Esophagus squamous epithelium (tissue), 4 donors: ENCODE measurements at regions not wholly inside any gene's neighbourhood (a gene's known extent, or its start where the extent isn't known, plus 50 kb on each side); places are given as distances from the start of the nearest gene placed in this dataset.

Source experiments
- POLR2A ChIP-seq, 4 donors: fragments of 450-650 bp; IDR thresholded peaks; one replicate each; pipeline ENCODE4 v1.6.1; 2017; ENCODE audit warnings: antibody characterized with exemption in 4 of 4, mild to moderate bottlenecking in 4 of 4, moderate library complexity in 3 of 4
- TF ChIP-seq, protein P1 (sequence below), 6 experiments: fragments of 450-650 bp in 4 of 6; fragments of 200-600 bp in 2 of 6; sonication (generic) in 2 of 6; IDR thresholded peaks; one replicate each; pipeline ENCODE4 v1.5.1; 2016 to 2019; ENCODE audit warnings: antibody characterized with exemption in 6 of 6, mild to moderate bottlenecking in 4 of 6, moderate library complexity in 4 of 6

DNA sequence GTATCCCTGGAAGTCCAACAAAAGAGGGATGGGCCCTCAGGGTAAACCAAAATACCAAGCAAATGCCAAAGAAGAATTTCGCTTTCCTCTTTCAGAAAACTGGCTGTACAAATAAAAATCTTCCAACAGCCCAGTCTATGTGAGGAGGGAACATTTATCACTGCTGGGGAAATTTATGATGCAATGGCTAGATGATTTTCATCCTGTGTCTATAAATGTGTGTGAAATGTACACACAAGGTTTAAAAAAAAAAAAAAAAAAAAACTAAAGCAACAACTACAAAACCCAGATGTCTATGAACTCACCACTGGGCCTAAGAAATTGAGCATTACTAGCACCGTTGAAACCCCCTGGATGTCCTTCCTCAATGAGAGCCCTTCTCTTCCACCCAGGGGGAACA lies 68.7 kb upstream of the SLC4A11 start:
- TF ChIP-seq, protein P1, sequence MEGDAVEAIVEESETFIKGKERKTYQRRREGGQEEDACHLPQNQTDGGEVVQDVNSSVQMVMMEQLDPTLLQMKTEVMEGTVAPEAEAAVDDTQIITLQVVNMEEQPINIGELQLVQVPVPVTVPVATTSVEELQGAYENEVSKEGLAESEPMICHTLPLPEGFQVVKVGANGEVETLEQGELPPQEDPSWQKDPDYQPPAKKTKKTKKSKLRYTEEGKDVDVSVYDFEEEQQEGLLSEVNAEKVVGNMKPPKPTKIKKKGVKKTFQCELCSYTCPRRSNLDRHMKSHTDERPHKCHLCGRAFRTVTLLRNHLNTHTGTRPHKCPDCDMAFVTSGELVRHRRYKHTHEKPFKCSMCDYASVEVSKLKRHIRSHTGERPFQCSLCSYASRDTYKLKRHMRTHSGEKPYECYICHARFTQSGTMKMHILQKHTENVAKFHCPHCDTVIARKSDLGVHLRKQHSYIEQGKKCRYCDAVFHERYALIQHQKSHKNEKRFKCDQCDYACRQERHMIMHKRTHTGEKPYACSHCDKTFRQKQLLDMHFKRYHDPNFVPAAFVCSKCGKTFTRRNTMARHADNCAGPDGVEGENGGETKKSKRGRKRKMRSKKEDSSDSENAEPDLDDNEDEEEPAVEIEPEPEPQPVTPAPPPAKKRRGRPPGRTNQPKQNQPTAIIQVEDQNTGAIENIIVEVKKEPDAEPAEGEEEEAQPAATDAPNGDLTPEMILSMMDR (IDR thresholded peaks at IDR 0.05) = no peak
- no peak for TF ChIP-seq POLR2A (IDR thresholded peaks at IDR 0.05)
